ENCODE measurements at regions not wholly inside any gene's neighbourhood (a gene's known extent, or its start where the extent isn't known, plus 50 kb on each side); places are given as distances from the start of the nearest gene placed in this dataset.
"Not testable (repeated sequence)": the region's sequence is repeated elsewhere in the genome, so short reads cannot be mapped to it uniquely, and the experiment has no call there.

DNA sequence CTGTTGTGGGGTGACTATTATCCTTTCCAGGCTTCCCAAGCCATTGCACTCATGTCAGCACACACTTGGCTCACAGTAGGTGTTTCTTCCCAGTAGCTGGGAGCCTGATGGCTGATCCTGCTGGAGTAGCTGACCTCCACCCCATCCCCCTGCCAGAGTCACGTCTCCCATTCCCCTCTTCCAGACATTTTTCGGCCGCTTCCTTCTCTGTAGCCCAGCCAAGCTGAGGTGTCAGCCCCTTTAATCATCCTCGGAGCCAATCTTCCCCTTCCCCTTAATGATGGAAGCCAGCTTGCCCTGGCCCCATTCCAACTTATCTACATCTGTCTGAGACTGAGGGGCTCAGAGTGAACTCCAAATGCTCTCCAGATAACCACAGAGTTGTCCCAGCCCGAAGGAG is 550.7 kb downstream of the MN1 start:
- DNase-seq (ENCODE audit: low read depth in 2 of 2), result no peak

DNA sequence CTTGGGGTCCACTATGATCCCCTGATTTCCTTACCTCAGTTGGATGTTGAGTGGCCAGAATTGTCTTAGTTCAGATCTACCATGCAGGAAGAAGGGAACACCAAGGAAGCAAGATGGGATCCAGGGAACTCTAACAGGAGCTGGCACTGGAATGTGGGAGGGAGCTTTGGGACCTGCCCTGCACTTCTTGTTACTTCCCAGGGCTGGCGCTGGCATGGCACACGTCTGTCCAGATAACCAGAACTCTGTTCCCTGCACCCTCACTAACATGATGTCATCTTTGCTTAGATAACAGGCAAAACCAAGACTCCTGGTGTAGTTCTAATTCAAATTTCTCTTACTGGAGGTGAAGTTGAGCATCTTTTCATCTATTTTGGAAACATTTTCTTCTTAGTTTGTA is 550.0 kb downstream of the MN1 start:
- DNase-seq (ENCODE audit: low read depth in 2 of 2), result no peak

DNA sequence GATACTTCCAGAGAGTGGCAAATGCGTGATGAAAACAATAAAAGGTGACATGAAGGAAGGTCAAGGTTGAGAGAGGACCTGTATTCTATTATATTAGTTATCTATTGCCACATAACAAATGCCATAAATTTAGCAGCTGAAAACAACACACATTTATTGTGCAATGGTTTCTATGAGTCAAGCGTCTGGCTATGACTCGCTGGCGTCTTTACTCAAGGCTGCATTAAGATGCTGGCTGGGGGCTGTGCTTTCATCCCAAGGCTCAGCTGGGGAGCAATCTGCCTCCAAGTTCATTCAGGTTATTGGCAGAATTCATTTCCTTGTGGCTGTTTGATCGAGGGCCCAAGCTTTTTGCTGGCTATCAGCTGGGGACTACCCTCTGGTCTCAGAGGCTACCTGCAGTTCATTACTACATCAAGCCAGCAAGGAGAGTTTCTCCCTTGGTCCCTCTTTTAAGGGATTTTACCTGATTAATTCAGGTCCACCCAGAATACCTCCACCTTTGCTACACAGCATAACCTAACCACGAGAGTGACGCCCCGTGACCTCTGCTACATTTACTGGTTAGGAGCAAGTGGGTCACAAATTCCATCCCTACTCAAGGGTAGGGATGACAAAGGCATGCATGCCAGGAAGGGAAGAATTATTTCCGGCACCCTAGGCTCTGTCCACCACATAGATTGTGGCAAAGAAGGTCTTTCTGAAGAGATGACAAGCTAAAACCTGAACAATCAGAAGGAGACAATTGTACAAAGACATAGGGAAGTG is 549.1 kb downstream of the MN1 start:
- no peak for DNase-seq (ENCODE audit: low read depth in 2 of 2)

DNA sequence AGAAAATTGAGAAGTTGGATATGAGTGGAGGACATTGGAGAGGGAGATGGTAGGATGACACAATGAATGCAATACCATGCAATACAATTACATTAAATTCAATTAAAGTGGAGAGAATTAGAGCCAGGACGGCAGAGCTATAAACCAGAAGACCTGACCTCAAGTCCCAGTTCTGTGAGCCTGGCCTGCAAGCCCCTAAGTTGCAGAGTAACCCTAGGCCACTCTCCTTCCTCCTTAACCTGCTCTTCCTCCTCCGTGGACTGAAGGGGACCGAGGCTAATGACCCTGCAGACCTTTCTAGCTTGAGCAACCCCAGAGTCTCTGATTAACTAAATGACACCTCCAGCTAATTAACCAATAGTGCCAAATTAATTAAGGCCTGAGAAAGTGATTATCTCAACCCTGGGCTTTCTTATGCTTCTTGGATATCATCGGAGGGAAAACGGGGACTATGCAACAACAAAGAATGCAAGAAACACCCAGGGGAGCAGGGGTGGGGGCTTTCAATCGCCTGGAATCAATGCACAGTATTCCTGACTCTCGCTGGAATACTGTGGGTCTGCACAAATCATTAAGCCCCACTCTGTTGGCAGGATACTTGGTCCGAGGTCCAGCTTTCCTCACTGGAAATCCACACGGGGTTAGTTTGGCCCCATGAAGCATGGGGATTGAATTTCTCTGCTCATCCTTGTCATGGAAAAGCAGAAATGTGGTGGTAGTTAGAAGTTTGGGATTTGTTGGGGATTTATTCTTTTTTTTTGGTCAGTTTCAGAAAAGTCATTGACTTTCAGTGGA is 548.3 kb downstream of the MN1 start:
- no peak for DNase-seq (ENCODE audit: low read depth in 2 of 2)

DNA sequence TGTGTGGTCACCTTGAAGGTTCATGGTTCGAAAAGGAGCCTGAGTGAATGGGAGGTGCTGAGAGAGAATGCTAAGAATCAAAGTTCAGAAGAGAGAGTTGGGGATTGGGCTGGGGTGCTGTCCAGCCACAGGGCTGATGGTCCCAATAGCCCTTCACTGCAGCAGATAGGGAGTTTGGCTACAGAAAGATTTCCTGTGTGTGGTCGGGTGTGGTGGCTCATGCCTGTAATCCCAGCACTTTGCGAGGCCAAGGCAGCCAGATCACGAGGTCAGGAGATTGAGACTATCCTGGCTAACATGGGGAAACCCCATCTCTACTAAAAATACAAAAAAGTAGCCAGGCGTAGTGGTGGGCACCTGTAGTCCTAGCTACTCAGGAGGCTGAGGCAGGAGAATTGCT is 547.5 kb downstream of the MN1 start:
- not testable (repeated sequence) for DNase-seq (ENCODE audit: low read depth in 2 of 2)

DNA sequence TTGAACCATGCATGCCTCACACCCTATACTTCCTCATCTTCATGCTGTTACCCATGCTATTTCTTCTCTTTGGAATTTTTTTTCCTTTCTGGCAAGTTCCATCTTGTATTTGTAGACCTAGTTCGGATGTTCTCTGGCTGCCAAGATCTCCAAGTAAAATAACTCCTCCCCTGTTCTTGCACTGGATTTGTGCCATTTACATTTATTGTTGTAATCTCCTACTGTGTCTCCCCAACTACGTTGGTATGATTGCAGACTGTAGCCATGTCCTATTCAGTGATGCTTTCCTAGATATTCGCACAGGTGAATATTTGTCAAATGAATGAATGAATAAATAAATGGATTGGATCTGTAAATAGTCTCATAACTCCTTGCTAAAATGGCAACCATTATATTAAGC is 546.0 kb downstream of the MN1 start:
- DNase-seq (ENCODE audit: low read depth in 2 of 2), result no peak

DNA sequence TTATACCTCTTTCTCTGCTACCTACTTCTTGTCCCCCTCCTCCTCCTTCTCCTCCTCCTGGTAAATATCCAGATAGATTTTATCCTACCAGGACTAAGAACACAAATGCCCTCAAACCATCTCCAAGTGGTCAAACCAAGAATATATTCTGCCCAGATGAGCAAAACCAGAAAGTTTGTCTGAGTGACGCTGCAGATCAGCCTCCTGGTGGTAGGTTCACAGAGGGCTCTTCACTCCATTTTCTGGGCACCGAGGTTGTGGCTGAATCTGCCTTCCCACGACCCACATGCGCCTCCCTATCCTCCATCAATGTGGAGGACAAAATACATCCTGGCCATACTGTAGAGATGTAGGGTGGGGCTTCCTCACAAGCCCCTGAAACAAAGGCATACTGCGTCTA is 543.6 kb downstream of the MN1 start:
- DNase-seq (ENCODE audit: low read depth in 2 of 2), result no peak

DNA sequence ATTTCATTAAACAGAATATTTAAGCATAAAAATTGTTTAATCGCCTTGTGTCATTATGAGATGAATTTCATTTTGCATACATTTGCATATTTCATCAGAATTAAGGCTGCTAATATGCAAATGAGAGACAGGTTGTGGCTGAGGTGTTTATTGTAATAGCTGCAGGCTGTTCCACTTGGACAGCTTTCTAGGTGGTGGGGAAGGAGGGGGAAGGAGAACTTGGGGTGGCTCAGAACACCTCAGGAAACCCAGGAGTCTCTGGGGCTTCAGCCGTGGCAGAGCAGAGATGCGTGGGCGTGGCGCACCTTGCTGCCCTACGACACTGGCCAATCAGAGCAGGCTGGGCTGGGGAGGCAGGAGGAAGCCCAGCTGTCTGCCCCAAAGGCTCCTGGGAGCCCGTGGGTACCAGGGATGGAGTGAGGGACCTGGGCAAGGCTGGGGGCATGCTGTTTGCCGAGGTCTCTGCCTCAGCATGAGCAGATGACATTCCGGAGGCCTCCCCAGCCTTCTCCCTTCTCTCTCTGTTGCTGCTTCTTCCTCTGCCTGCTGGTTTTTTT is 542.9 kb downstream of the MN1 start:
- no peak for DNase-seq (ENCODE audit: low read depth in 2 of 2)

DNA sequence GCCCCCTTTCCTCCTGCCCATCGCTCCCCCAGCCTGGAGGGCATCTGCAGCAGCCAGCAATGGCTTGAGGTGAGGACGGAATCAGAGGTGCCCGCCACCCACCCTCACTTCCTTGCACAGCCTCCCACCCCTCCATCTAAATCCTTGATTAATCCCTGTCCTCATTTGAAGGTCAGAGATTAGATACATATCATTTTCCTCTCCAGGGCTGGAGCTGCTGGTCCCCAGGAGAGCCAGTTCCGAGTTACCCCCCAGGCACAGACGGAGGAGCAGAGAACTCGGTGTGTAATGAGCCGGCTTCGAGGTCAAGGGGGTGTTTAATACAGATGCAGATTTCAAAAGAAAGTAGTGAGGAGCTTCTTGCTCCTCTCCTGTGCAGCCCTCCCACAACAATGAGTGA is 542.1 kb downstream of the MN1 start:
- DNase-seq (ENCODE audit: low read depth in 2 of 2), result no peak

DNA sequence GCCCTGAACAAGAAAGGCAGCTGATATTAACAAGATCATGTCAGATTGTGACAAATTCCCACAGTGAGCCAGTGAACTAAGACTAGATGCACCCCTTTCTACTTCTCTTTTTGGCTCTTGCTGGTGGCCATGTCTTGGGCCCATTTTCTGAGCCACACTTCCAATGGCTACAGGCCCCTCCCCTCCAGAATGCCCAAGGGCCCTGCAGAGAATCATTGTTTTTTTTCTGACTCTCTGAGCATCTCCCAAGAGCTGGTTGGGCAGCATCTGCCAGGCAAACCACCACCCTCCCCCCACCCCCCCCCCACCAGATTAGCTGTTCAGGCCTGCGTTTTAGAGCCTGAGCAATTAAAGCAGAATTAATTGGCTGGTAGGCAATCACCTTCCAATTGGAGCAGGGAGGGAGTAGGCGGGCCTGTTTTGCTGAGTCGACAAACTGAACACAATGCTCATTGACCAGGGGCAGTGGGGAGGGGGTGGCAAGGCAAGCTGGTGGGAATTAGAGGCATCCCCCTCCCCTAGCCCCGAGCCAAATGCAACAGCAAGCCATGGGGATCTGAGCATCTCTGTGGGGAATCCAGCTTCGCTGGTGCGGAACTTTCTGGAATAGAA is 541.4 kb downstream of the MN1 start:
- DNase-seq (ENCODE audit: low read depth in 2 of 2), result no peak

DNA sequence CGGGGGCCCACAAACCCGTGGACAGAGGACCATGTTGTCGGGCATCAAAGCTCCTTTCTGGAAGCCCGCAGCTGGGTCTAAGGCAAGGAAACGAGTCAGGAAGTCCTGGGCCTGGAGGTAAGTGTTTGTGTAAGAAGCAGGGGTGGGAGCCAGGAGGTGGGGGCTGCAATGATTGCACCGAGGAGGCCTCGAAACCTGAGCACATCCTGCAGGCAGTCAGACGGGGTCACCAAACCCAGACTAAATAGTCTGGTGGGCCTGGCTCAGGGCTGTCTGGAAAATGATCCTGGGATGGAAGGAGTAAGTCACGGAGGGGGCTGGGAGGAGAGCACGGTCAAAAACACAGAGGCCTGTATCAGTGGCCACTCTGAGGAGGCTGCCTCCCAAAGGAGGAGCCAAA is 539.2 kb downstream of the MN1 start:
- no peak for DNase-seq (ENCODE audit: low read depth in 2 of 2)

DNA sequence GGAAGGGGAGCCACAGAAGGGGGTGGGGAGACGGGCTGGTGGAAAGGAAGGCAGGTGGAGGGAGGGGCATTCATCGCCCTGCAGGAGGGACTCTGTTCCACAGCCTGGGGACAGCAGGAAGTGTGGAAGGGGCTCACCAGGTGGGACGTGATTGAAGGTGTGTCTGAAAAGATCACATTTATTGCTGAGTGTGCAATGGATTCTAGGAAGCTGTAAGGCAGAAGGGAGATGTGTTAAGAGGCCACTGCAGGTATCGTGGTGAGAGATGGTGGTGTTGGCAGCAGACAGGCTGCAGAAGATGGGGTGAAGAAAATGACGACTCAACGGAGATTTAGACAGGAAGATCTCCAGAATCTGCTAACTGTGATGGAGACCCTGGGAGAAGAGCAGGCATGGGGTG is 537.4 kb downstream of the MN1 start:
- DNase-seq (ENCODE audit: low read depth in 2 of 2), result no peak

DNA sequence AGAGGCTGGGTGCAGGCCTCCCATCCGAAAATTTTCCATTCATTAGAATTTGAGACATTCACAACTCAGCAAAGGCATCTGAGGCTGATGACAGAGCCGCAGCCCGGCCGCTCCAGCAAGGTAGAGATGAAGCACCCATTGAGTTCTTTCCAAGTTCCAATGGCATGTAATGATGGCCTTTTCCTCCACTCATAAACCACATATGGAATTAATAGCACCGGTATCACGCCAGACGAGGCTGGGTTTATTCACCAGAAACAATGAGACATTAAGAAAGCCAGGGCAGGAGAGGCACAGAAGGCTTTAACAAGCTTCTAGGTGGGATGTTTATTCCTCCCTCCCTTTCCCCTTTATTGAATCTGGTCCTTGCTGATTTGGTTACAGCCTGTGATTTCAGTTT is 534.4 kb downstream of the MN1 start:
- DNase-seq (ENCODE audit: low read depth in 2 of 2), result no peak

DNA sequence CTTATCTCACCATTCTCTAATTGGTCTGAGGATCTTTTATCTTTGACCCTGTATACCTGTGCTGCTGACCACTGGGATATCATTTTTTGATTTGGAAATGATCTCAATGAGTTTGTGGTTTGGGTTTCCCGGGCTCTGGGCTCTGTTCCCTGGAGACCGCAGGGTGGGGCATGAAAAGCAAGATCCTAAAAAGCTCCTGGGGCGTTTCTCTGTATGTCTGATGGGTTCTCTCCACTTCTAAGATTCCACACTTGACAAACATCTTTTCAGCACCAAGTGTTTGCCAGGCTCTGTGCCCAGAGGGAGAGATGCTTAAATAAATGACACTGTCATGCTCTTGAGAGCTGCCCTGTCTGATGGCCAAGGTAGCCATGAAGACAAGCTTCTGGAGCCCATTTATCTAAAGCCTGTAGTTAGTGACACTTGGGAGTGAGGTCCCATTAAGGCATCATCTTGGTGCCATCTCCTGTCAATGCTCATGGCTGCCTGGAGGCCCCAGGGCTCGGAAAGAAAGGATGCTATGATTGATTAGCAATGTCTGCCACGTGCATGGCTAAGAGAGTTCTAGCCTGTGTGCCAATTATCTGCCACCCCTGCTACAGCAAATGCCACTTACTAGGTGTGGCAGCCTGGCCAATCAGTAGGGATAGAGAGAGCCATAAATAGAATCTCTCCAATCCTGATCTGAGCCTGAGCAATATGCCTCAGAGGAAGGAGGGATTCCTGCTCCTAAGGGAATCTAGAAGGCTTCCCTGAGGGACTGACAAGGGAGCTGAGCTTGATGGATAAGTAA is 531.6 kb downstream of the MN1 start:
- no peak for DNase-seq (ENCODE audit: low read depth in 2 of 2)

DNA sequence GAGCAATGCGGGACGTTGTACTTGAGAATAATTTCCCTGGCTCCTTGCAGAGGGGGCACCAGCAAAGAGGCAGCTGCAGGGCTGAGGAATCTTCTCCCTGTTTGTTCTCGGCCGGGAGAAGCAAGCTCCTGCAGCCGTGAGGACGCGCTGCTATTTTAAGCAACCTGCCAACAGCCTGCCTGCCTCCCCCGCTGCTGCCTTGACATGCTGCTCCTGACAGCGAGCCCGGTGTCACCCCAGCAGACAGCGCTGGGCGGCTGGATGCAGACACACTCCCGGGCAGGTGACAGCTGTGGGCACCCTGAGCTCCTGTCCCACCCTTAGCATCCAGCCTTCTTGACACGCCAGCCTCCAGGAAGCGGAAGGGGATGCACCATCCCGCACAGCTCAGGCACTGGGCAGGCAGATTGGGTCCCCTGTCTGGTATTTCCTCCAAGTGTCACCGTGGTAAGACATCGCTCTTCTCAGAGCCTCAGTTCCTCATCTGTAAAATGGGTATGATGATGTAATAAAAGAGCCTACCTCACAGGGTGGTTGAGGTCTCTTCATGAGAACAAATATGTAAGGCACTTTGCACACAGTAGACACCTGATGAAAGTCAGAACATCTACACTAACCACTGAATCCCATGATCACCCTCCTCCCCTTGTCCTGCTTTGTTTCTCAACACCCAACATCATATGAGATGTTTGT is 530.6 kb downstream of the MN1 start:
- no peak for DNase-seq (ENCODE audit: low read depth in 2 of 2)

DNA sequence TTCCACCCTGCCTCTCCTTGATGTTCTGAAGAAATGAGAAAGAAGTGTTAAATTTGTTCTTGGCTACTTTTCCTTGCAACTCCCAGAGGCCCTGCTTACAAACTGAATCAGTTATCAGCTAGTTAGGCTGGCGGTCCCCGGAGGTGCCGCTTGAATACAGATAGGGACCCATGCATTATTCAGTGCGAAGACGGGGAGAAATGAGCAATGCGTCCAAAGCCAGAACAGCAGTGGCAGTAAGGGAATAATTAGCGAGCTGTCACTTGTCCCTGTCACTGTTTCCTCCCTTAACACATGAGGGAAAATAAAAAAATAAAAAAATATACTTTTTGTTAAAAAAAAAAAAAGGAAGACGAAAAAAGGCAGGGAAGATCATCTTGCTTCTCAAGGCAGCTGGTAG is 528.1 kb downstream of the MN1 start:
- no peak for DNase-seq (ENCODE audit: low read depth in 2 of 2)

DNA sequence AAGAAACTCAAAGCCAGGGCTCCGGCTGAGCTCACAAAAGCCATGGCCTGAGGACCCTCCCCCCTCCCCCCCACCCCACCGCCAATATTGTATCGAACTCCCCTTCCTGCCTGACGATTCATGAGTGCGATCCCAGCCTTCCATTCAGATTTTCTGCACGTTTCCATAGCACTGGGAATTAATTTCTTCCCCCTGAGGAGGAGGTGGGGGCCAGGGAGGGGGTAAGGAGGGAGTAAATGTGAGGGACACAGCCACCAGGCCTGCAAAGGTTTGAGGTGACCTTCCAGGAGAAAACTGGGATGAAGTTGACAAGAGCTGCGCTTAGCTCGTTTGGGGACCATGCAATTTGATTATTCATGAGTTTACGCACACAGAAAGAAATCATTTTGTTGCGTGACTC is 527.7 kb downstream of the MN1 start:
- DNase-seq (ENCODE audit: low read depth in 2 of 2), result no peak

DNA sequence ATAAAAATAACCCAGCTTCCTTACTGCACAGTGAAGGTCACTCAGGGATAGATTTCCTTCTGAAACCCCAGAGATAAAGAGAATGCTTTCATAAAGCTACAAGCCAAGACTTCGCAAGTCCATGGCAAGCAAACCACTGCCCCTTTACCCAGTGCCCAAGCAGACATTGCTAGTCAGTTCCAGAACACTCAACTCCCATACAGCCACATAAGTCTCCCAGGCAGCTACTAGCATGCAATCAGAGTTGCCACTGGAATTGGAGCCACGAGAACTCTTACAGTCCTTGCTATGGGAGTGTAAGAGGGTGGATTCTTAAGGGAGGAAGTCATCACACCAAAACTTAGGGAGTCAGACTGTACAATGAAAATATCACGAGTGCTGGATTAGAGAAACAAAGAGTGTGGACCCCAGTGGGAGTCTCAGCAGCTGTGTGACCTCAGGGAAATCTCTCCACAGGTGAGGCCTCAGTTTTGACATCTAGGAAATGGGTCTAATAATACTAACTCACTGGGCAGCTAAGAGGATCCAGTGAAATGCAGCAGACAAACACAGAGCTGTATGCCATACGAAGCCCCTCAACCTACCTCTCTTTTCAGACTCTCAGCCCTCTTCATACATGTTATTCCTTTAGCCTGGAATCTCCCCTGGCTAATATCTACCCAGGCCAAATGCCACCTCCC is 526.6 kb downstream of the MN1 start:
- no peak for DNase-seq (ENCODE audit: low read depth in 2 of 2)

DNA sequence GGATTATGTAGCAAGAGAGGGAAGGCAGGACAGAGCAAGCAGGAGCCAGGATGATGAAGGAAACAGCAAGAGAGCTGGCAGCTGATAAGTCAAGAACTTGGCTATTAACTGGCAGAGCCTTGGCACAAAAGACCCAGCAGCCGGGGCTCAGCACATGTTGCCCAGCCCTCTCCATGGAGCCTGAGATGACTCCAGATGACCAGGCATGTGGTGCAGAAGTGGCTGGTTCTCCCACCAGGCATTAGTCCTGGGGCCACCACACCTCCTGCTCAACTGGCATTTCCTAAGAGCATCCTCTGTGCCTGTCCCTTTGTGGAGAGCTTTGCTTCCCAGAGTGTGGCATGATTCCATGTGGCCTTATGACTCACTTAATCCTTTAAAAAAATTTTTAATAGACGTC is 522.6 kb downstream of the MN1 start:
- no peak for DNase-seq (ENCODE audit: low read depth in 2 of 2)

DNA sequence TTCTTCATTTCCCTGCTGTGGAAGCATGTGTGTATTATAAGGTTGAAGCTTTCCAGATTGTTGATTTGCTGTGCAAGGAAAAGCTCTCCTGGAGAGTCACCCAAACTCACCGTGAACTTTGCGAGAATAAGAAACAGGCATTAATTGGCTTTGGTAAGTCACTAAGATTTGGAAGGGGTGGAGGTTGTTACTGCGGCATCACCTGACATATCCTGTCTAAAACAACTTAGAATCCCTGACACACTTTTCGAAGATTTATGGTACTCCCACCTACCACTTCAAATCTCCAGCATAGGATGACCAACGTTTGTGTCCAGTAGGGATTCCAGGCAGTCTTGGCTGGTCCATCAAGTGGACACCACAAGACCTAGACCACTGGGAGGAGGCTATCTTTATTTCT is 518.3 kb downstream of the MN1 start:
- no peak for DNase-seq (ENCODE audit: low read depth in 2 of 2)

DNA sequence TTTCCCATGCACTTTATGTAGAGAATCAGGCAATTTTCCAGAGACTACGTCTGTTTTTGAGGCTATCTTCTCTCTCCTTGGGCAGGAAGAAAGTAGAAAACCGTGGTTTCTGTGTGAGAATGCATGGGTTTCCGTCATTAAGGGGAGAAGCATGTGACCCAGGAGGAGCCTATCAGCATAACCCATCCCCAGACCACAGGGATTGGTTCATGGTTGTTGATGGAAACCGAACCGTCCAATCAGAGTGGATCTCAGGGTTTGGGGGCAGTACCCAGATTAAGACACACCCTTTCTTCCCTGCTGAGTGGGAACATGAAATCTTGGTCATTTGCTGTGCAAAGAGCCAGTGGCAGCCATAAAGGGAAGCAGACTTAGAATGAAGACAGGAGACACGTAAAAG is 517.8 kb downstream of the MN1 start:
- no peak for DNase-seq (ENCODE audit: low read depth in 2 of 2)
